ENCODE measurements at regions not wholly inside any gene's neighbourhood (a gene's known extent, or its start where the extent isn't known, plus 50 kb on each side); places are given as distances from the start of the nearest gene placed in this dataset.

- TF ChIP-seq CTCF (tag by site-specific recombination; IDR thresholded peaks at IDR 0.05) (no peak), REST (tag by site-specific recombination; IDR thresholded peaks at IDR 0.05) (no peak), KLF16 (tag by site-specific recombination; IDR thresholded peaks at IDR 0.05) (no peak), ZNF701 (tag by site-specific recombination; IDR thresholded peaks at IDR 0.05) (no peak), ZNF19 (tag by site-specific recombination; IDR thresholded peaks at IDR 0.05; ENCODE audit: low read depth) (no peak)
These were observed 158.7 kb downstream of the IRS2 start for GRCh38 chr13:109627649-109628048.
